ENCODE measurements at regions not wholly inside any gene's neighbourhood (a gene's known extent, or its start where the extent isn't known, plus 50 kb on each side); places are given as distances from the start of the nearest gene placed in this dataset.

- H3K4me3 Mint-ChIP-seq (ENCODE audit: low read depth): no peak overlapping the region
These were observed 82.6 kb upstream of the CCN6 start for GRCh38 chr6:111971181-111971841.

DNA sequence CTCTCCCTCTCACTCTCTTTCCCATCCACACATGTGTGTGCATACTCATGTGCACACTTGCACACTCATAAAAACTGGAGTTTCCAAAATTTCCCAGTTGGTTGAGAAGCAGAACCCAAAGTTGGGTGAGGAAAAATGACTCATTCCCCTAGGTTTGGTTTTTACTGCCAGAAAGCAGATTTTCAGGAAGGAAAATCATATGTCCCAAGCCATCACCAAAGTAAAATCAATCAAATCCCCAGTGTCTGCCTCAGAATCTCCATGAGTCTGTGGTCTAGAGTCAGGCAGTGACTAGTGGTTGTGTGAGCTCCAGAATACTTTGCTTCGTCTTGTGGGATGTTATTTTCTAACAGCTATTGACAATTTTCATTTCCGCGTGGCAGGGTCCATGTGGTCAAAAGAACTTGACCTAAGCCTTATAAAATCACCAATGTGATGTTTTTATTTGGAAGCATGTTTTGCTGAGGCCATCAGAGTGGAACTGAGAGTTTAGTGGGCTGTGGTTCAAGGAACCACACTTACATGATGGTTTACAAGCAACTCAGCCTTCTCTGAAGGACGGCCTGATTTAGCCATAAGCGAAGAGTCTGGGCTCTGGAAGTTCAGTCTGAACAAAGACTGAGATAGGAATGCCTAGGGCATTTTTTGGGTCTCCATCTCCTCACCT is 81.9 kb upstream of the CCN6 start:
- Mint-ChIP-seq H3K4me1 (ENCODE audit: low read depth) (peaks cover 46% of the 10 kb centered on the region), H3K27ac (no peak overlapping the region)
- intact Hi-C loops (cut with micrococcal nuclease): loop anchor here (5.0 kb wide), 1 partner anchor 170 kb away; no protein-coding TSS in a partner anchor

More at GRCh38 chr6:111971181-111971841, 82.6 kb upstream of the CCN6 start:
- no peak for DNase-seq (ENCODE audit: low spot score)
- Mint-ChIP-seq H3K27ac (no peak overlapping the region), H3K27me3 (ENCODE audit: low read depth) (peaks cover 19% of the 10 kb centered on the region), H3K4me1 (ENCODE audit: low read depth) (peaks cover 39% of the 10 kb centered on the region), H3K36me3 (ENCODE audit: low read depth) (no peaks in the 10 kb centered on the region), H3K9me3 (no peaks in the 10 kb centered on the region)
- intact Hi-C loops (cut with micrococcal nuclease): loop anchor here (5.0 kb wide), 1 partner anchor 169 kb away; no protein-coding TSS in a partner anchor

GRCh38 chr6:111972745-111973117 is 81.2 kb upstream of the CCN6 start:
- Mint-ChIP-seq H3K36me3 (ENCODE audit: low read depth) (no peaks in the 10 kb centered on the region), H3K9me3 (no peaks in the 10 kb centered on the region), H3K27me3 (ENCODE audit: low read depth) (peaks cover 16% of the 10 kb centered on the region), H3K27ac (peak overlapping the region; percentile 70), H3K4me1 (ENCODE audit: low read depth) (peaks cover 53% of the 10 kb centered on the region), H3K4me3 (ENCODE audit: low read depth) (no peak overlapping the region)
- no peak for DNase-seq (ENCODE audit: low spot score)
- intact Hi-C loops (cut with micrococcal nuclease): loop anchor here (1.0 to 5.0 kb wide), 5 partner anchors 21 to 170 kb away; no protein-coding TSS in a partner anchor

More for the DNA sequence above, 81.9 kb upstream of the CCN6 start:
- peaks cover 19% of the 10 kb centered on the region for H3K27me3 Mint-ChIP-seq (ENCODE audit: low read depth)
- no peak overlapping the region for H3K4me3 Mint-ChIP-seq (ENCODE audit: low read depth)
- H3K36me3 Mint-ChIP-seq (ENCODE audit: low read depth): no peaks in the 10 kb centered on the region
- no peak for DNase-seq (ENCODE audit: low spot score)
- no peaks in the 10 kb centered on the region for H3K9me3 Mint-ChIP-seq

DNA sequence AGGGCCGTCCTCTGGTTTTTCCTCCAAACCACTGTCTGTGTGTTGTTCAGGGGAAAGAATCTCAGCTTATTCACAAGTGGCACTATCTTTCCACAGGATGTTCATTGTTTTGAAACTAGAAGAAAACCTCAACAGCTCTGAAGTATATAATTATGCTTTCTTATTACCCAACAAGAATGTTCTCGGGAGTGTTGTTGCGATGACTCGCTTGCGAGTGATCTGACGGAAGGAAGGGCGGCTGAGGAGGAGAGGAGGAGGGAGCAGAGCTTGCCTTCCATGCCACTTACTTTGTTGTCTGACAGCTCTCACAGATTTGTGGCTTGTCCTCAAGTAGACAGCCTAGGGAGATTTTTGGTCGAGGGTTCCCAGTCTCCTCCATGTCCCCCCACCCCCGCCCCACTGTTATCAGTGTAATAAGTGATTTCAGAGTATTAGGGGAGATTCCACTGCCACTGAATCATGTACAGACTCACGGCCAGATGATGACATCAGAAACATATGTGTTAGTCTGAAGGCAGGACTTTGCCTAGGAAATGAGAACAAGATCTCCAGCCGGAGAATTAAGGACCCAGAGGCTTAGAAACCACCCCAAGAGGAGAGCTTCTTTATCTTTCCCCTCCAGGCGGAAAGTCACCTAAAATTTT is 80.7 kb upstream of the CCN6 start:
- H3K27ac Mint-ChIP-seq: peak overlapping the region; percentile 70
- peaks cover 13% of the 10 kb centered on the region for H3K27me3 Mint-ChIP-seq (ENCODE audit: low read depth)
- H3K4me1 Mint-ChIP-seq (ENCODE audit: low read depth): peaks cover 53% of the 10 kb centered on the region
- no peaks in the 10 kb centered on the region for H3K36me3 Mint-ChIP-seq (ENCODE audit: low read depth)
- peak overlapping the region; percentile 24 for H3K4me3 Mint-ChIP-seq (ENCODE audit: low read depth)
- peak; percentile 24 for DNase-seq (ENCODE audit: low spot score)
- H3K9me3 Mint-ChIP-seq: no peaks in the 10 kb centered on the region
- intact Hi-C loops (cut with micrococcal nuclease): loop anchor here (1.0 to 5.0 kb wide), 5 partner anchors 20 to 171 kb away; no protein-coding TSS in a partner anchor

- intact Hi-C loops (cut with micrococcal nuclease): loop anchor here (1.0 to 5.0 kb wide), 5 partner anchors 19 to 172 kb away; no protein-coding TSS in a partner anchor
- Mint-ChIP-seq H3K4me1 (ENCODE audit: low read depth) (peaks cover 56% of the 10 kb centered on the region), H3K27ac (no peak overlapping the region), H3K4me3 (ENCODE audit: low read depth) (no peak overlapping the region), H3K9me3 (no peaks in the 10 kb centered on the region), H3K36me3 (ENCODE audit: low read depth) (no peaks in the 10 kb centered on the region), H3K27me3 (ENCODE audit: low read depth) (peaks cover 9% of the 10 kb centered on the region)
- no peak for DNase-seq (ENCODE audit: low spot score)
These were observed 79.8 kb upstream of the CCN6 start for GRCh38 chr6:111973927-111974639.

DNA sequence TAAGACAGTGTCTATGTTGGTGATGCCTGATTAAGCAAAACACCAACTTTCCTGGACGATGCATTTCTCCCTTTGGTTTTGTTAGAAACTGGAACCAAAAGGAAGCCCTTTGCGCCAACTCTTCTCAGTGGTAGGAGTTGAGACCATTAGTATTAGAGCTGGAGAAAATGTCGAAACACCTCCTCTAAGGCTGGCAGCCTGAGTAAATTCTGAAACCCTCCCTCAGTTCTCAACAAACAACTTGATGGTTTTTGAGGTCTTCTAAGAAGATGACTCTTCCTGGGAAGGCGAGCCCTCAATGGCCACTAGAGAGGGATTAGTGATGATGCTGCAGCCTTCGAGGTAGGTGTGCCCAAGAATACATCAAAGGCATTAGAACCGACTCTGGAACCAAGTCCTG is 78.4 kb upstream of the CCN6 start:
- no peak for DNase-seq (ENCODE audit: low spot score)
- Mint-ChIP-seq H3K27me3 (ENCODE audit: low read depth) (peaks cover 4% of the 10 kb centered on the region), H3K27ac (no peak overlapping the region), H3K9me3 (no peaks in the 10 kb centered on the region), H3K4me1 (ENCODE audit: low read depth) (peaks cover 62% of the 10 kb centered on the region), H3K4me3 (ENCODE audit: low read depth) (no peak overlapping the region), H3K36me3 (ENCODE audit: low read depth) (no peaks in the 10 kb centered on the region)
- intact Hi-C loops (cut with micrococcal nuclease): no loop called here

GRCh38 chr6:111976139-111976538 is 77.8 kb upstream of the CCN6 start:
- H3K36me3 Mint-ChIP-seq (ENCODE audit: low read depth): no peaks in the 10 kb centered on the region
- no peak overlapping the region for H3K27ac Mint-ChIP-seq
- H3K27me3 Mint-ChIP-seq (ENCODE audit: low read depth): peaks cover 3% of the 10 kb centered on the region
- intact Hi-C loops (cut with micrococcal nuclease): no loop called here
- peaks cover 62% of the 10 kb centered on the region for H3K4me1 Mint-ChIP-seq (ENCODE audit: low read depth)
- no peaks in the 10 kb centered on the region for H3K9me3 Mint-ChIP-seq
- no peak for DNase-seq (ENCODE audit: low spot score)
- no peak overlapping the region for H3K4me3 Mint-ChIP-seq (ENCODE audit: low read depth)

GRCh38 chr6:111978532-111979149 is 75.3 kb upstream of the CCN6 start:
- Mint-ChIP-seq H3K36me3 (ENCODE audit: low read depth) (no peaks in the 10 kb centered on the region), H3K4me3 (ENCODE audit: low read depth) (no peak overlapping the region), H3K9me3 (no peaks in the 10 kb centered on the region), H3K27me3 (ENCODE audit: low read depth) (no peaks in the 10 kb centered on the region), H3K4me1 (ENCODE audit: low read depth) (peaks cover 49% of the 10 kb centered on the region), H3K27ac (no peak overlapping the region)
- DNase-seq (ENCODE audit: low spot score): no peak
- intact Hi-C loops (cut with micrococcal nuclease): no loop called here

- Mint-ChIP-seq H3K4me1 (ENCODE audit: low read depth) (peaks cover 47% of the 10 kb centered on the region), H3K27ac (no peak overlapping the region), H3K36me3 (ENCODE audit: low read depth) (no peaks in the 10 kb centered on the region), H3K4me3 (ENCODE audit: low read depth) (no peak overlapping the region), H3K27me3 (ENCODE audit: low read depth) (no peaks in the 10 kb centered on the region), H3K9me3 (no peaks in the 10 kb centered on the region)
- intact Hi-C loops (cut with micrococcal nuclease): no loop called here
- DNase-seq (ENCODE audit: low spot score): no peak
These were observed 74.3 kb upstream of the CCN6 start for GRCh38 chr6:111979633-111980032.

- H3K4me1 Mint-ChIP-seq (ENCODE audit: low read depth): peaks cover 50% of the 10 kb centered on the region
- no peak for DNase-seq (ENCODE audit: low spot score)
- H3K4me3 Mint-ChIP-seq (ENCODE audit: low read depth): no peak overlapping the region
- no peaks in the 10 kb centered on the region for H3K9me3 Mint-ChIP-seq
- H3K27ac Mint-ChIP-seq: no peak overlapping the region
- intact Hi-C loops (cut with micrococcal nuclease): no loop called here
- no peaks in the 10 kb centered on the region for H3K36me3 Mint-ChIP-seq (ENCODE audit: low read depth)
- H3K27me3 Mint-ChIP-seq (ENCODE audit: low read depth): no peaks in the 10 kb centered on the region
These were observed 73.8 kb upstream of the CCN6 start for GRCh38 chr6:111980143-111980542.

DNA sequence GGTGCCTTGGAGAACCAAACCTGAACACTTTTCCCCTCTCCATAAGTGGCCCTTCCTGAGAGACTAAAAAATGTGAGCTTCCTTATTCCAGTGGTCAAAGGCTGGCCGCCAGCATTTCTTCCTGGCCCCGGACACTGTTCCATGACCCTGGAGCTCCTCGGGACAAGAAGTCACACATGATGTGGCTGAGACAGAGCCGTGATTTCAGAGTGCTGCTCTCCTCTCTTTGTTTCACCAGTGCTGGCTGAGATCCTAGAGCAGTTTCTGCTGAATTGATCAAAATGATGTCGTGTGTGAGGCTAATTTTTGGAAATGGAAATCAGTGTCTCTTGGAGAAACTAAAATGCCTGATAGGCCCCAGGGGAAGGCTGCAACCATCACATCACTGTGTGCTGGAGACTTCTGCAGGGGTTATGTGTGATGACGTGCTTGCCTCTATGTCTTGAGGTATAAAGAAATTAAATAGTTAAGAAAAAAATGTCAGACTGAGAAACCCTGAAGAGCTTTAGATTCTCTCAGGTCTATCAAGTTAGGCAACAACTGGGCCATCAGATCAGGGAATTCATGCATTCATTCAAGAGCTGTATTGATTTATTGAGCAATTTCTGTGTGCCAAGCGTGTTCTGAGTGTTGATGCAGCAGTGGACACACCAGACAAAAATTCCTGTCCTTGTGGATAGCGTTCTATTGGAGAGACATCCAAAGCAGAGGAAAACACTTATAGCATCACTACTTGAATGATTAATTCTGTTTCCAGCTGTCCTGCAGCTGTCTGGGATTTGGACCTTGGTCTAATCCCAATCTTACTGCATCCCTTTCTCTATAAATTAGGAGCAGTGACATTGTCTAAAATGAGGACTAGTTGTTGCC is 72.7 kb upstream of the CCN6 start:
- Mint-ChIP-seq H3K9me3 (no peaks in the 10 kb centered on the region), H3K27me3 (ENCODE audit: low read depth) (no peaks in the 10 kb centered on the region), H3K36me3 (ENCODE audit: low read depth) (no peaks in the 10 kb centered on the region), H3K4me1 (ENCODE audit: low read depth) (peaks cover 46% of the 10 kb centered on the region), H3K4me3 (ENCODE audit: low read depth) (no peak overlapping the region), H3K27ac (no peak overlapping the region)
- no peak for DNase-seq (ENCODE audit: low spot score)
- intact Hi-C loops (cut with micrococcal nuclease): no loop called here
